Endothelial cell of umbilical vein (primary cell): ENCODE measurements at regions not wholly inside any gene's neighbourhood (a gene's known extent, or its start where the extent isn't known, plus 50 kb on each side); places are given as distances from the start of the nearest gene placed in this dataset.

Experiments
- BruUV-seq: library from RNA; stranded (reverse); fragments of 400-500 nt; replicated peaks from 2 replicates; lab custom pipeline; 2021; lab: Mats Ljungman, UMichigan
- CTCF ChIA-PET: fragments of 300-600, 350-600 bp; sonication (Branson Sonifier 250); formaldehyde crosslinking; loops from one replicate; lab custom pipeline; 2021; ENCODE audit warnings: antibody characterized with exemption, inconsistent platforms; lab: Charles Lee
- POLR2A ChIA-PET: fragments of 300-600, 350-600 bp; sonication (Branson Sonifier 250); formaldehyde crosslinking; loops from one replicate; lab custom pipeline; 2021; ENCODE audit warnings: antibody characterized with exemption, inconsistent platforms; lab: Charles Lee
- DNase-seq: peaks from one replicate; pipeline ENCODE4 v3.0.0-alpha.2; 2011; ENCODE audit warnings: low read depth, low spot score
- FAIRE-seq: peaks from 2 replicates; lab custom pipeline; 2011; peaks lifted over from hg19 to GRCh38; lab: Jason Lieb, UNC
- H2AFZ ChIP-seq: 2 replicates; pipeline ENCODE4 v1.6.0; 2012; ENCODE audit warnings: low read depth, low read length, control low read depth, inconsistent platforms
- H3K27ac ChIP-seq: 2 replicates; pipeline ENCODE4 v1.5.1; 2011; ENCODE audit warnings: low read depth, mild to moderate bottlenecking, control low read depth, low read length, moderate library complexity; ENCODE audit not compliant: insufficient read depth
- H3K27me3 ChIP-seq, 2 experiments: 2 replicates each; pipeline versions ENCODE4 v1.6.0 to v1.6.1; 2011; ENCODE audit warnings: low read length in 2 of 2, mixed read lengths in 1 of 2; ENCODE audit not compliant: control insufficient read depth in 2 of 2, insufficient read depth in 2 of 2
- H3K36me3 ChIP-seq, 2 experiments: 2 replicates in 1 of 2; 3 replicates in 1 of 2; pipeline ENCODE4 v1.5.1; 2011; ENCODE audit warnings: low read length in 2 of 2, mild to moderate bottlenecking in 1 of 2, moderate library complexity in 1 of 2; ENCODE audit not compliant: control insufficient read depth in 2 of 2, insufficient read depth in 2 of 2; ENCODE audit errors: extremely low read depth in 1 of 2
- H3K4me1 ChIP-seq: 3 replicates; pipeline ENCODE4 v1.5.1; 2011; ENCODE audit warnings: mild to moderate bottlenecking, low read length; ENCODE audit not compliant: control insufficient read depth, insufficient read depth; ENCODE audit errors: extremely low read depth
- H3K4me2 ChIP-seq: 2 replicates; pipeline ENCODE4 v1.6.1; 2011; ENCODE audit warnings: low read length, control low read depth, mixed read lengths; ENCODE audit not compliant: insufficient read depth
- H3K4me3 ChIP-seq, 3 experiments: fragments of 200-600 bp in 1 of 3; sonication (generic), shearing (Covaris generic) in 1 of 3; replicated peaks in 1 of 3; 2 replicates each; pipeline ENCODE4 v1.5.1; 2011 to 2016; ENCODE audit warnings: control low read depth in 3 of 3, low read length in 3 of 3, mild to moderate bottlenecking in 2 of 3, inconsistent platforms in 1 of 3, low read depth in 1 of 3, moderate library complexity in 1 of 3; ENCODE audit not compliant: insufficient read depth in 1 of 3
- H3K79me2 ChIP-seq: 2 replicates; pipeline ENCODE4 v1.6.0; 2012; ENCODE audit warnings: low read length, inconsistent platforms; ENCODE audit not compliant: control insufficient read depth, insufficient read depth
- H3K9ac ChIP-seq: replicated peaks from 2 replicates; pipeline ENCODE3; 2011; ENCODE audit warnings: low read length, control low read depth; ENCODE audit not compliant: insufficient read depth; ENCODE audit errors: extremely low read depth
- H3K9me1 ChIP-seq: replicated peaks from 3 replicates; pipeline ENCODE4 v1.6.0; 2011; ENCODE audit warnings: mild to moderate bottlenecking, low read length; ENCODE audit not compliant: control insufficient read depth, insufficient read depth; ENCODE audit errors: extremely low read depth
- H3K9me3 ChIP-seq: replicated peaks from 2 replicates; pipeline ENCODE4 v1.5.1; 2012; ENCODE audit warnings: low read length, inconsistent platforms; ENCODE audit not compliant: control insufficient read depth, insufficient read depth
- H4K20me1 ChIP-seq: replicated peaks from 2 replicates; pipeline ENCODE3; 2011; ENCODE audit warnings: mild to moderate bottlenecking, low read length; ENCODE audit not compliant: control insufficient read depth, insufficient read depth; ENCODE audit errors: extremely low read depth
- EZH2 ChIP-seq: IDR thresholded peaks from 2 replicates; pipeline ENCODE4 v1.6.1; 2012; ENCODE audit warnings: borderline replicate concordance, low read depth, mild to moderate bottlenecking, moderate library complexity, low read length, inconsistent platforms; ENCODE audit not compliant: severe bottlenecking
- FOS ChIP-seq: IDR thresholded peaks from 2 replicates; pipeline ENCODE4 v1.6.1; 2011; ENCODE audit warnings: mild to moderate bottlenecking, low read length, moderate library complexity, borderline replicate concordance; ENCODE audit not compliant: insufficient read depth
- GATA2 ChIP-seq: IDR thresholded peaks from 2 replicates; pipeline ENCODE4 v1.7.0; 2011; ENCODE audit warnings: low read depth, mild to moderate bottlenecking, moderate library complexity, mixed read lengths, low read length; ENCODE audit not compliant: insufficient read length, insufficient read depth
- JUN ChIP-seq: IDR thresholded peaks from 2 replicates; pipeline ENCODE4 v1.6.1; 2011; ENCODE audit warnings: borderline replicate concordance, low read depth; ENCODE audit not compliant: insufficient read length, insufficient read depth
- MYC ChIP-seq: IDR thresholded peaks from one replicate; pipeline ENCODE4 v1.6.1; 2011; ENCODE audit warnings: mild to moderate bottlenecking, low read depth, low read length
- POLR2A ChIP-seq: IDR thresholded peaks from 2 replicates; pipeline ENCODE4 v1.6.1; 2012; ENCODE audit warnings: low read depth, mild to moderate bottlenecking, control low read depth, low read length
- POLR2AphosphoS5 ChIP-seq: IDR thresholded peaks from 2 replicates; pipeline ENCODE4 v1.6.1; 2012; ENCODE audit warnings: low read depth, mild to moderate bottlenecking, control low read depth, low read length, moderate library complexity; ENCODE audit not compliant: insufficient read depth
- dilution Hi-C: fragments of 300-500 bp; cut with MboI; formaldehyde crosslinking; loops from one replicate; pipeline ENCODE4 v1.15.0; 2019; ENCODE audit warnings: low sequenced_read_pairs; ENCODE audit not compliant: extremely low pct_ligation_motif_present
- intact Hi-C: fragments of 100-400 bp; cut with micrococcal nuclease; formaldehyde crosslinking; loops from one replicate; pipeline ENCODE4 v1.10.0; 2022
- TF ChIP-seq, protein P1 (sequence below): IDR thresholded peaks from 2 replicates; pipeline ENCODE4 v1.6.1; 2011; ENCODE audit not compliant: insufficient read depth, insufficient read length
- TF ChIP-seq, protein P2 (sequence below), 2 donors: IDR thresholded peaks; 1 replicate in 1 of 2; 2 replicates in 1 of 2; pipeline ENCODE4 v1.5.1; 2011; ENCODE audit warnings: low read length in 2 of 2, mild to moderate bottlenecking in 2 of 2, moderate library complexity in 2 of 2, control low read depth in 1 of 2, inconsistent platforms in 1 of 2, low read depth in 1 of 2; ENCODE audit not compliant: insufficient read depth in 1 of 2; ENCODE audit errors: extremely low read depth in 1 of 2

- H2AFZ ChIP-seq: no peak overlapping the region
- H3K27me3 ChIP-seq: peaks cover 2 to 5% of the 10 kb centered on the region in 2 experiments
- H3K4me1 ChIP-seq: no peaks in the 10 kb centered on the region
- ChIA-PET POLR2A (no interaction called here), CTCF (interaction anchor here (0.6 to 2.2 kb wide), 45 partner anchors 10 to 535 kb away, joined by 3 to 61 read pairs (median 5); partner anchors contain the start of genes LRRC49 and THAP10)
- FAIRE-seq (peak; percentile 53), DNase-seq (peak; percentile 71)
- intact Hi-C loops (loop anchor here (1.0 to 10.0 kb wide), 4 partner anchors 68 to 243 kb away; no protein-coding TSS in a partner anchor), dilution Hi-C loops (no loop called here)
- no peak overlapping the region for H3K27ac ChIP-seq
- no peaks in the 10 kb centered on the region for H3K36me3 ChIP-seq
- H3K9me1 ChIP-seq: no peaks in the 10 kb centered on the region
- no peaks in the 10 kb centered on the region for H4K20me1 ChIP-seq
- no peak overlapping the region for H3K9ac ChIP-seq
- no peak overlapping the region for H3K4me3 ChIP-seq
- TF ChIP-seq, protein P1, sequence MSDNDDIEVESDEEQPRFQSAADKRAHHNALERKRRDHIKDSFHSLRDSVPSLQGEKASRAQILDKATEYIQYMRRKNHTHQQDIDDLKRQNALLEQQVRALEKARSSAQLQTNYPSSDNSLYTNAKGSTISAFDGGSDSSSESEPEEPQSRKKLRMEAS: no peak
- TF ChIP-seq, protein P2, sequence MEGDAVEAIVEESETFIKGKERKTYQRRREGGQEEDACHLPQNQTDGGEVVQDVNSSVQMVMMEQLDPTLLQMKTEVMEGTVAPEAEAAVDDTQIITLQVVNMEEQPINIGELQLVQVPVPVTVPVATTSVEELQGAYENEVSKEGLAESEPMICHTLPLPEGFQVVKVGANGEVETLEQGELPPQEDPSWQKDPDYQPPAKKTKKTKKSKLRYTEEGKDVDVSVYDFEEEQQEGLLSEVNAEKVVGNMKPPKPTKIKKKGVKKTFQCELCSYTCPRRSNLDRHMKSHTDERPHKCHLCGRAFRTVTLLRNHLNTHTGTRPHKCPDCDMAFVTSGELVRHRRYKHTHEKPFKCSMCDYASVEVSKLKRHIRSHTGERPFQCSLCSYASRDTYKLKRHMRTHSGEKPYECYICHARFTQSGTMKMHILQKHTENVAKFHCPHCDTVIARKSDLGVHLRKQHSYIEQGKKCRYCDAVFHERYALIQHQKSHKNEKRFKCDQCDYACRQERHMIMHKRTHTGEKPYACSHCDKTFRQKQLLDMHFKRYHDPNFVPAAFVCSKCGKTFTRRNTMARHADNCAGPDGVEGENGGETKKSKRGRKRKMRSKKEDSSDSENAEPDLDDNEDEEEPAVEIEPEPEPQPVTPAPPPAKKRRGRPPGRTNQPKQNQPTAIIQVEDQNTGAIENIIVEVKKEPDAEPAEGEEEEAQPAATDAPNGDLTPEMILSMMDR (IDR thresholded peaks at IDR 0.05; ENCODE audit: extremely low read depth in 1 of 2, insufficient read depth in 1 of 2, low read depth in 1 of 2, low read length in 2 of 2): peak; percentile 55 to 77
- H3K9me3 ChIP-seq: no peaks in the 10 kb centered on the region
- no peaks in the 10 kb centered on the region for H3K79me2 ChIP-seq
- no peak overlapping the region for H3K4me2 ChIP-seq
- no TSS peak for BruUV-seq
Measured at GRCh38 chr15:70569091-70569713, 194.2 kb downstream of the UACA start.

- FAIRE-seq: no peak
- CTCF ChIA-PET: interaction anchor here (0.7 to 1.9 kb wide), 6 partner anchors 14 to 1177 kb away, joined by 3 to 8 read pairs (median 4); no protein-coding TSS in a partner anchor
- POLR2A ChIA-PET: no interaction called here
Measured at GRCh38 chr15:70566989-70567388, 196.4 kb downstream of the UACA start.

More at GRCh38 chr15:70566989-70567388, 196.4 kb downstream of the UACA start:
- Histone ChIP-seq H3K9me3 (no peaks in the 10 kb centered on the region), H3K9me1 (no peaks in the 10 kb centered on the region), H3K4me1 (no peaks in the 10 kb centered on the region), H3K4me3 (no peak overlapping the region), H3K36me3 (no peaks in the 10 kb centered on the region), H2AFZ (no peak overlapping the region), H3K9ac (no peak overlapping the region), H3K27ac (no peak overlapping the region), H3K27me3 (no peaks in the 10 kb centered on the region), H4K20me1 (no peaks in the 10 kb centered on the region), H3K4me2 (no peak overlapping the region), H3K79me2 (no peaks in the 10 kb centered on the region)
- no peak for DNase-seq
- dilution Hi-C loops (no loop called here), intact Hi-C loops (loop anchor here (5.0 to 10.0 kb wide), 3 partner anchors 70 to 158 kb away; no protein-coding TSS in a partner anchor)
- no TSS peak for BruUV-seq
- TF ChIP-seq FOS: no peak
- TF ChIP-seq POLR2AphosphoS5: no peak
- TF ChIP-seq, protein P2 (IDR thresholded peaks at IDR 0.05; ENCODE audit: extremely low read depth in 1 of 2, insufficient read depth in 1 of 2, low read depth in 1 of 2, low read length in 2 of 2): no peak
- TF ChIP-seq MYC: no peak
- no peak for TF ChIP-seq JUN
- TF ChIP-seq, protein P1: no peak
- TF ChIP-seq POLR2A: no peak
- TF ChIP-seq GATA2: no peak
- no peak for TF ChIP-seq EZH2
